Spleen (tissue), 7 donors: ENCODE measurements at regions not wholly inside any gene's neighbourhood (a gene's known extent, or its start where the extent isn't known, plus 50 kb on each side); places are given as distances from the start of the nearest gene placed in this dataset.

Source experiments
- CTCF ChIP-seq, 11 experiments: fragments of 200-600 bp in 7 of 11; fragments of 450-650 bp in 4 of 11; sonication (generic) in 4 of 11; IDR thresholded peaks in 8 of 11; conservative IDR thresholded peaks in 3 of 11; 1 replicate in 7 of 11; 2 replicates in 4 of 11; pipeline versions ENCODE4 v1.4.0 to v1.8.0; 2016 to 2021; ENCODE audit warnings: antibody characterized with exemption in 11 of 11, inconsistent platforms in 4 of 11, mild to moderate bottlenecking in 1 of 11
- POLR2A ChIP-seq, 3 donors: fragments of 450-650 bp; IDR thresholded peaks; one replicate each; pipeline ENCODE4 v1.5.1; 2017; ENCODE audit warnings: antibody characterized with exemption in 3 of 3, mild to moderate bottlenecking in 1 of 3
- POLR2AphosphoS5 ChIP-seq, 3 donors: sonication (generic); formaldehyde crosslinking; IDR thresholded peaks; one replicate each; pipeline ENCODE4 v1.5.1; 2017; ENCODE audit warnings: antibody characterized with exemption in 3 of 3
- donor health status: DM: no; HTN: no; CAD: no; lungs with moderate emphysema.
- donor health status: DM: no; HTN: no; CAD: no.
- donor health status: DM: no; HTN: no; CAD: no.

- TF ChIP-seq POLR2A (IDR thresholded peaks at IDR 0.05) = no peak
- TF ChIP-seq CTCF (IDR thresholded peaks at IDR 0.05 in 8 of 11, conservative IDR thresholded peaks at IDR 0.05 in 3 of 11) = no peak
- TF ChIP-seq POLR2AphosphoS5 (IDR thresholded peaks at IDR 0.05) = no peak
Observed at GRCh38 chr13:70720386-70720785, 612.1 kb upstream of the KLHL1 start.
